ENCODE measurements at regions not wholly inside any gene's neighbourhood (a gene's known extent, or its start where the extent isn't known, plus 50 kb on each side); places are given as distances from the start of the nearest gene placed in this dataset.

DNA sequence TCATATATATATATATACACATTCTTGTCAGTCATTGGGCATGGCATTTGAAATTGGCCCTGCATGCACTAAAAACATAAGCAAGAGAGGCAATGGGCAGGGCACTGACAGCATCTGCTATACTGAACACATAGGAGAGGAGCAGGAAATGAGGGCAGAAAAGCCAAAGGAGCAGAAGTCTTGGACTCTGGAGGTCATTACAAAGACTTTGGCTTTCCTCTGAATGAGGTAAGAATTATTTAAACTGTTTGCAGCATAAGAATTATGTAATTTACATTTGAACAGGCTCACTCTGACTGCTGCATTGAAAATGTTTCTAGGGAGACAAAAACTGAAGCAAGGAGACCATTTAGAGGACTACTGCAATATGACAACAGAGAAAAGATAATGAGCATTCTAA is 396.5 kb downstream of the PRDM5 start:
- Histone ChIP-seq H3K36me3 (ENCODE audit: control insufficient read depth in 2 of 2, extremely low read depth in 1 of 2, insufficient read depth in 2 of 2, low read length in 2 of 2) (no peaks in the 10 kb centered on the region), H3K4me3 (ENCODE audit: control insufficient read depth in 2 of 3, extremely low read depth in 1 of 3, insufficient read depth in 2 of 3, low read depth in 1 of 3, low read length in 3 of 3) (no peak overlapping the region), H3K9me1 (ENCODE audit: control insufficient read depth, extremely low read depth, insufficient read depth, low read length) (no peaks in the 10 kb centered on the region), H4K20me1 (ENCODE audit: control insufficient read depth, extremely low read depth, insufficient read depth, low read length) (no peaks in the 10 kb centered on the region), H3K4me1 (ENCODE audit: control insufficient read depth, extremely low read depth, insufficient read depth, low read length) (no peaks in the 10 kb centered on the region), H3K27me3 (ENCODE audit: control insufficient read depth, extremely low read depth, insufficient read depth, low read length) (no peaks in the 10 kb centered on the region), H3K79me2 (ENCODE audit: control insufficient read depth, insufficient read depth, low read length) (no peaks in the 10 kb centered on the region), H3K9me3 (ENCODE audit: control insufficient read depth, low read depth, low read length) (no peaks in the 10 kb centered on the region), H3K9ac (ENCODE audit: control insufficient read depth, extremely low read depth, insufficient read depth, low read length) (no peak overlapping the region), H3K4me2 (ENCODE audit: control insufficient read depth, extremely low read depth, insufficient read depth, low read depth, low read length) (no peak overlapping the region), H2AFZ (ENCODE audit: control insufficient read depth, low read length) (no peak overlapping the region), H3K27ac (ENCODE audit: control insufficient read depth, insufficient read depth, low read length) (no peak overlapping the region)
- no peak for TF ChIP-seq EZH2 (IDR thresholded peaks at IDR 0.05; ENCODE audit: low read length)
- TF ChIP-seq, protein P1, sequence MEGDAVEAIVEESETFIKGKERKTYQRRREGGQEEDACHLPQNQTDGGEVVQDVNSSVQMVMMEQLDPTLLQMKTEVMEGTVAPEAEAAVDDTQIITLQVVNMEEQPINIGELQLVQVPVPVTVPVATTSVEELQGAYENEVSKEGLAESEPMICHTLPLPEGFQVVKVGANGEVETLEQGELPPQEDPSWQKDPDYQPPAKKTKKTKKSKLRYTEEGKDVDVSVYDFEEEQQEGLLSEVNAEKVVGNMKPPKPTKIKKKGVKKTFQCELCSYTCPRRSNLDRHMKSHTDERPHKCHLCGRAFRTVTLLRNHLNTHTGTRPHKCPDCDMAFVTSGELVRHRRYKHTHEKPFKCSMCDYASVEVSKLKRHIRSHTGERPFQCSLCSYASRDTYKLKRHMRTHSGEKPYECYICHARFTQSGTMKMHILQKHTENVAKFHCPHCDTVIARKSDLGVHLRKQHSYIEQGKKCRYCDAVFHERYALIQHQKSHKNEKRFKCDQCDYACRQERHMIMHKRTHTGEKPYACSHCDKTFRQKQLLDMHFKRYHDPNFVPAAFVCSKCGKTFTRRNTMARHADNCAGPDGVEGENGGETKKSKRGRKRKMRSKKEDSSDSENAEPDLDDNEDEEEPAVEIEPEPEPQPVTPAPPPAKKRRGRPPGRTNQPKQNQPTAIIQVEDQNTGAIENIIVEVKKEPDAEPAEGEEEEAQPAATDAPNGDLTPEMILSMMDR (optimal IDR thresholded peaks at IDR 0.05 in 1 of 3, IDR thresholded peaks at IDR 0.05 in 1 of 3, conservative IDR thresholded peaks at IDR 0.05 in 1 of 3; ENCODE audit: extremely low read depth in 1 of 3, insufficient read depth in 2 of 3, low read length in 3 of 3), result no peak
- dilution Hi-C loops (cut with MboI; ENCODE audit: extremely low pct_ligation_motif_present, low sequenced_read_pairs), result no loop called here
- DNase-seq (ENCODE audit: low read depth, low spot score) (no peak), FAIRE-seq (no peak)

DNA sequence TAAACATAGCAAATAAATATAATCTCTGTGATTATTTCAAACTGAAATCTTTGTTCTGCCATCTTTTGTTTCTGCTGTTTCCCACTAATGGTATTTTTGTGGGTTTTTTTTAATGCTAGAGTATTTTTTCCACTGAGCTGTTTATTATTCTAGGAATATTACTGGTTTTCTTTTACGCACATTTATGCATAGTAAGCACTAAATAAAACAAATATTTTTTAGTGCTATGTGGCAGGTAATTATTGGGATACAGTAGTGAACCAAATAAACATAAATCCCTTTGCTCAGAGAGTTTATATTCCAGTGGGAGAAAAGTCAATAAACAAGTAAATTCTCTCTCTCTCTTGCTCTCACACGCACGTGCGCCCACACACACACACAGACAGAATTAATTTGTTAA is 397.4 kb downstream of the PRDM5 start:
- no peaks in the 10 kb centered on the region for H3K9me1 ChIP-seq (ENCODE audit: control insufficient read depth, extremely low read depth, insufficient read depth, low read length)
- H3K9ac ChIP-seq (ENCODE audit: control insufficient read depth, extremely low read depth, insufficient read depth, low read length), result no peak overlapping the region
- H4K20me1 ChIP-seq (ENCODE audit: control insufficient read depth, extremely low read depth, insufficient read depth, low read length), result no peaks in the 10 kb centered on the region
- no peak overlapping the region for H2AFZ ChIP-seq (ENCODE audit: control insufficient read depth, low read length)
- H3K4me1 ChIP-seq (ENCODE audit: control insufficient read depth, extremely low read depth, insufficient read depth, low read length), result no peaks in the 10 kb centered on the region
- H3K27me3 ChIP-seq (ENCODE audit: control insufficient read depth, extremely low read depth, insufficient read depth, low read length), result no peaks in the 10 kb centered on the region
- no peak overlapping the region for H3K4me3 ChIP-seq (ENCODE audit: control insufficient read depth in 2 of 3, extremely low read depth in 1 of 3, insufficient read depth in 2 of 3, low read depth in 1 of 3, low read length in 3 of 3)
- TF ChIP-seq, protein P1 (optimal IDR thresholded peaks at IDR 0.05 in 1 of 3, IDR thresholded peaks at IDR 0.05 in 1 of 3, conservative IDR thresholded peaks at IDR 0.05 in 1 of 3; ENCODE audit: extremely low read depth in 1 of 3, insufficient read depth in 2 of 3, low read length in 3 of 3), result no peak
- TF ChIP-seq EZH2 (IDR thresholded peaks at IDR 0.05; ENCODE audit: low read length), result no peak
- FAIRE-seq (no peak), DNase-seq (ENCODE audit: low read depth, low spot score) (no peak)
- H3K79me2 ChIP-seq (ENCODE audit: control insufficient read depth, insufficient read depth, low read length), result no peaks in the 10 kb centered on the region
- H3K36me3 ChIP-seq (ENCODE audit: control insufficient read depth in 2 of 2, extremely low read depth in 1 of 2, insufficient read depth in 2 of 2, low read length in 2 of 2), result no peaks in the 10 kb centered on the region
- H3K27ac ChIP-seq (ENCODE audit: control insufficient read depth, insufficient read depth, low read length), result no peak overlapping the region
- H3K9me3 ChIP-seq (ENCODE audit: control insufficient read depth, low read depth, low read length), result no peaks in the 10 kb centered on the region
- H3K4me2 ChIP-seq (ENCODE audit: control insufficient read depth, extremely low read depth, insufficient read depth, low read depth, low read length), result no peak overlapping the region
- dilution Hi-C loops (cut with MboI; ENCODE audit: extremely low pct_ligation_motif_present, low sequenced_read_pairs), result no loop called here
